GM19328 (cell line): ENCODE measurements at regions not wholly inside any gene's neighbourhood (a gene's known extent, or its start where the extent isn't known, plus 50 kb on each side); places are given as distances from the start of the nearest gene placed in this dataset.

Source experiments
- ATAC-seq: cut with Tn5 transposase; IDR thresholded peaks from one replicate; pipeline ENCODE4 v1.9.1; 2021; ENCODE audit warnings: mild to moderate bottlenecking, moderate library complexity; ENCODE audit not compliant: unreplicated experiment

DNA sequence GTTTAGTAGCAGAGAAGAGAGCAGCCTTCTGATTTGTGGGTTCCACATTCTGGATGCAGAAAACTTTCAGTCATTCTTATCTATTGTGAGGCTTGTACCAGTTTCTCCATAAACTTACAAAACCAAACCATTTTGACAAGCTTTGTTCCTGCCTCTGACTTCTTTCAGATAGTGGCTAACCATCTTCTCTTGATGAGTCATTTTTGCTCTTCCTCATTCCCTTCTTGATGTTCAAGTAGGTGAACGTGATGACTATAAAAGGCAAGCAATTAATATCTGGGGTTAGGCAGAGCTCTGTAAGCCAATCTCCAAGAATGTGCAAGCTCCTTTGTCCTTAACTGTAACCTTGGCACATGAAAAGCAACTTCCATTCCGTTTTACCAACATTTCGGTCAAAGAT, 2083.1 kb upstream of the PIK3C3 start:
- no peak for ATAC-seq

DNA sequence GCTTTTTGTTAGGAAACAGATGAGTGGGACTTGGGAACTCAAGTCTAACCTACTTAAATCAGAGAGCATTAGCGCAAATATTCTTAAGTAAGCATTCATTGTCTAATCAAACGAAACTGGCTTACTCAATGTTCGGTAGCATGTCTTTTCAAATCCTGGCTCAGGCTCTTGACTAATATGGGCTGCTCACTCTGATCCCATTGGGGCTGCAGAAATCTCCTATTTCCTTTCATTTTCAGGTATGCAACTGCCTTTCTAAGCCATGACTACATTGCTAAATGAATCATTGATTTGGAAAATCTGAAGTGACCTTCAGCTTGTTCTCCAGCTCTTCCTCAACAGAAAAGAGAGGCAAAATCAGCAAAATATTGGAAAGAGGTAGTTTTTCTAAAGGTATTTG, 2084.4 kb upstream of the PIK3C3 start:
- no peak for ATAC-seq

DNA sequence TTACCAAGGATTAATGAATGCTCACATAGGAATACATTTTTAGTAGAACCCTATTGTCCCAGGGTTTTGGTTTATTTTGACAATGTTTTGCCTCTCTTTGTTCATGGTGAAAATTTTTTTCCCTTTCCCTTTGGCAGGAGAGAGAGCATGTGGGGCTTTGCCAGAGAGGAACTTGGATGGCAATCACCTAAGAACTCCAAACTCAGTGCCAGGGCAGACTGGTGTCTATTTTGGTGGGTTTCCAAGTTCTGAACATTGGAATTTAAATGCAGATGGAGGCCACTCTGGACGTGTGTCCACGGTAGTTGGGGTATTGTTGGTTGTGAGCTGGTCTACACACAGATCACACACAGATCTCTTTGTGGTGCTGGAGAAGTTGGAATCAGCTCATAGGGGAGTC, 2091.1 kb upstream of the PIK3C3 start:
- no peak for ATAC-seq

- no peak for ATAC-seq
Observed at GRCh38 chr18:39862341-39862740, 2092.7 kb upstream of the PIK3C3 start.

DNA sequence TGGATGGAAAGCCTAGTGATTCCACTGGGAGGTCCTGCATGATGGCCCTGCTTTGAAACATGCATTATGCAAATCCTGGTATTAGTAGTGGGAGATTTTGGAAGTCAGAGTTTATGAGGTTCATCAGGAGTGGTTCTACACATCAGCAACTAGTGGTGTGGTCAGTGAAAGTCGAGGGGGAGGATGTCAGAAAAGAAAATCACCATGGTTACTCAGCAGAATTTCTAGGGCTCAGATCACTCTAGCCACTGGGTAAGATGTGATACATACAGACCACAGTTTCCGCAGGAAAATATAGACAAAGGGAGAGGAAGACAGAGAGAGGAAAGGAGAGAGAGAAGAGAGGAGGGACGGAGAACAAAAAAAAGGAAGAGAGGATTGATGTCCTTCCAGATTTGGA, 2100.7 kb upstream of the PIK3C3 start:
- ATAC-seq, result no peak

- ATAC-seq, result no peak
Observed at GRCh38 chr18:39846265-39846664, 2108.8 kb upstream of the PIK3C3 start.

GRCh38 chr18:39845631-39846030, 2109.4 kb upstream of the PIK3C3 start:
- ATAC-seq, result no peak

DNA sequence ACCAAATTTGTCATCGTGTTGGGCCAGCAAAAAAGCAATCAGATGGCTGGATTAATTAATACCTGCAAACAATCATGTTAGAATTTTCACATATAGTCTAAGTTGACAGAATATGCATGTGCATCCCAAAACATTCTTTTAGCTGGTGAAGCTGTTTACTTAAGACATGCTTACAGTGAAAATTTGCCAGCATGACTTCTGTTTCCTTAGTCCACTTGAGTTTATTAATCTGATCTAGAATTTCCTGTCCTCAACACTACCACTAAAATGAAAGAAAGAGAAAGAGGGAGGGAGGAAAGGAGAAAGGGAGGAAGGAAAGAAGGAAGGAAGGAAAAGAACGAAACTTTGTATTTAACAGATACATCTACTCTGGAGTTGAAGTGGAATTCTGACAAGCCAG, 2109.9 kb upstream of the PIK3C3 start:
- no peak for ATAC-seq

GRCh38 chr18:39843546-39843945, 2111.5 kb upstream of the PIK3C3 start:
- no peak for ATAC-seq

DNA sequence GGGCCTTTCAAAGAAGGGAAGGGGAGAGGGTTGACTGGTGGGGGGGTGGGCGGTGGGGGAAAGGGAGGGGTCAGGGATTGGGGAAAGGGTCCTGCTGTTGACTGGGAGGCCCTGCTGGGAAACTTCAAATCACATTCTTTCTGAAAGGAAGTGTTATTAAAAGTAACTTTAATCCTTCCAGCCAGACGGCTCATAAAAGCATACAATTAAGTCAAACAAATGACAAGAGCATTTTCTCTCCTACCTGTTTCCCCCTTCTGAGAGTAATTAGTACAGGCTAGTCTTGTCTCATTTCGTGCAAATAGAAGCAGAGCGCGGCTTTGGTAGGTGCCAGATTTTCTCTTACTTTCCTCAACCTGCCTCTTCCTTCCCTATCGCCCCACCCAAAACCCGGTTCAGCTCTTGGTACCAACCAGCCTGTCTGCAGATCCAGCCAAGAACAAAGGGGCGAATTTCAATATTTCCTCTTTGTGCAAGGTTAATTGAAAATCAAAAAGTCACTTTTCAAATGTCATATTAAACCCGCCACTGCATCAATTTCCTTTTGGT, 2112.6 kb upstream of the PIK3C3 start:
- no peak for ATAC-seq

GRCh38 chr18:39841482-39842365, 2113.3 kb upstream of the PIK3C3 start:
- no peak for ATAC-seq

GRCh38 chr18:39840856-39841481, 2114.1 kb upstream of the PIK3C3 start:
- ATAC-seq, result no peak

DNA sequence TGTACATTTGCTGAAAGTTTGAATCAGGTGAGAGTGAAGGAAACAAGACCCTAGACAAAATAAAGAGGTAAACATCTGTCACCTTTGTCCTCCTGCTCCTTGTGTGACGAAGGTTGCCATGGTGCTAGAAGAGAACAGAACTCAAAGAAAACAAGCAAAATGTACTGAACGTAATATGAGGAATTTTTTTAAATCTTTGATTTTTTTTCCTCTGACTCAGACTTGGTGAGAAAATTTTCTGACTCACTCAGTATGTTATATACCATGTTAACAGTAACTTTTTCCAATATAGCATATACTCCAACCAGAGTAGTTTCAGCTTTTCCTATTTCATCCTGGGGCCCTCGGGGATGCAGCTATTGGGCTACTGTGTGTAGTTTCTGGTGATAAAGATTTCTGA, 2114.6 kb upstream of the PIK3C3 start:
- ATAC-seq, result no peak

DNA sequence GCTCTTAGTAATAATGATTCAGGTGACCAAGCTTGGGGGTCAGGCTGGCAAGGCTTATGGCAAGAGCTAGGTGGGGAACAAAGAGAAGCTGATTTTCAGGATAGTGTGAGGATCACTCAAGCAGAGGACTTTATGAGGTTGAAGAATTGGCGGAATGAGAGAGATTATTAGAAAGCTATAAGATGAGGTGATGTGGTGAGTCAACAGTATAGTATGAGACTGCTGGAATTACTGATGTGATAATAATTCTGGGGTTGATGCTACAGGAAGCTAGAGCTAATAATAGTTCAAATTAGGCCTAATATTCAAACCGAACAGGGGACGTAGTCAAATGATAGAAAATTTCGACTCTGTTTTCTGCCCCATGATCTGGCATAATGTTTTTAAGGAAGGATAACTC, 2115.3 kb upstream of the PIK3C3 start:
- ATAC-seq, result no peak

DNA sequence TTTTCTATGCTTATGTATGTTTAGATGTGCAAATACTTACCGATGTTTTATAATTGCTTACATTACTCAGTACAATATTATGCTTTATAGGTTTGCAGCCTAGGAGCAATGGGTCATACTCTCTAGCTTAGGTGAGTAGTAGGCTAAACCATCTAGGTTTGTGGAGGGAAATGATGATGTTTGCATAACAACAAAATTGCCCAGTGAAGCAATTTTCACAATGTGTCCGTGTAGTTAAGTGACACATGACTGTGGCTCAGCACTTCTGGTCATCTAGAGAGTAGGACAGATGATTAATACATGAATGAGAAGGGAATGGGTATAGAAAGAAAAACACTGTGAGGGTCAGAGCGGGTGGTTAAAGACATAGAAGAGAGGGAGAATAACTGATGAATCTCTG, 2116.2 kb upstream of the PIK3C3 start:
- no peak for ATAC-seq

GRCh38 chr18:39835303-39836030, 2119.6 kb upstream of the PIK3C3 start:
- ATAC-seq, result no peak

GRCh38 chr18:39834636-39835035, 2120.4 kb upstream of the PIK3C3 start:
- no peak for ATAC-seq

GRCh38 chr18:39825485-39826150, 2129.4 kb upstream of the PIK3C3 start:
- ATAC-seq, result no peak

GRCh38 chr18:39806525-39806924, 2148.5 kb upstream of the PIK3C3 start:
- ATAC-seq, result no peak

GRCh38 chr18:39805218-39805617, 2149.8 kb upstream of the PIK3C3 start:
- no peak for ATAC-seq

DNA sequence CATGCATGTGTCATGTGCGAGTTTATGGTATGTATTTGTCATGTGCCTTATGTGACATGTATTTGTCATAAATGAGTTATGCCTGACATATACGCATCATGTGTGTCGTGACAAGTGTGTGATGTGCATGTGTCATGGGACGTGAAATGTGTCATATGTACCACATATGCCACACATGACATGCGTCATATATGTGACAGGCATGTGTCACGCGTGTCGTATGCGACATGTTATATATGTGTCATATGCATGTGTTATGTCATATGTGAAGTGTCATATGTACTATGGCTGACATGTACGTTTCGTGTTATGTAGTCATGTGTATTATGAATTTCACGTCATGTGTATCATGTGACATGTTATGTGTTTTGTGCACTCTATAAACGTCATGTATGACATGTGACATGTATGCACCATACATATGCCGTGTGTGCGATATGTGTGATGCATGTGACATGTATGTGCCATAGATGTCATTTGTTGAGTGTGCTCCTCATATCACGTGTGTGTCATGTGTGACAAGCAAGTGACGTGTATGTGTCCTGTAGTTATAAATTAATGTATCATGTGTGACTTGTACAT, 2152.3 kb upstream of the PIK3C3 start:
- no peak for ATAC-seq
